Loucy (cell line): ENCODE measurements at regions not wholly inside any gene's neighbourhood (a gene's known extent, or its start where the extent isn't known, plus 50 kb on each side); places are given as distances from the start of the nearest gene placed in this dataset.

Experiments used
- CTCF ChIP-seq: fragments of 200-600 bp; sonication (generic); conservative IDR thresholded peaks from 2 replicates; pipeline ENCODE4 v1.5.1; 2014; ENCODE audit warnings: mild to moderate bottlenecking, antibody characterized with exemption, low read length
- EZH2phosphoT487 ChIP-seq: fragments of 200-600 bp; IDR thresholded peaks from 2 replicates; pipeline ENCODE4 v1.6.1; 2018; ENCODE audit warnings: antibody characterized with exemption, mild to moderate bottlenecking, moderate library complexity, borderline replicate concordance

DNA sequence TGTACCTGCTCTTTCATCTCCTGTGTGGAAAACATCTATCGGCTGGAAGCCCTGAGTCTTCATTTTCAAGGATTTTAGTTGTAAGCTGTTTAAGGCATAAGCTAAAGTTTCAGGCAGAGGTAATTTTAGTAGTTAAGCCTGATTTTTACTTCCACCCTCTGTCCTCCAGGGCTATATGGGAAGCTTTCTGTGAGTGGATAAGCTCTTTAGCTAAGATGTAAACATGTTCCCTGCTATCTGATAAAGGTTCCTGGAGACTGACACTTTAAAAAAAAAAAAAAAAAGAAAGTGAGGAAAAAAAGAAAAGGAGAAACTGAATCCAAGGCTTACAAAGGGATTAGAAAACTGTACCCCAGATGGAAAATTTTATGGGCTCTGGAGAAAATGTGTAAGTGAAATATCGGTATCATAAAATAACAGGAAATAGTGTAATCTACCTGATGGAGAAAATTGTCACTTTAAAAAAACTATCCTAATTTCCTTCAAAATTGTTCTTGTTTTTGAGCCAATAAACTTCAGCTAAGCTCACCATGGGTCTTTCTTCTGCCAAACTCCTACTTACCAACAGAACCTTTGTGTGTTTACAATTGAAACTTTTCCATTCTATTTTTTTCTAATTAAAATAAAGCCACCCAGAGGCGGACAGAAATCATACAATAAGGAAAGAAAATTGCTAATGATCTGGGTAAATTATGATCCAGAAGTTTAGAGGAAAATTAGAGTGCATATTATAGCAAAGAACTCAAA lies 180.5 kb downstream of the TGFB2 start:
- TF ChIP-seq CTCF (no peak), EZH2phosphoT487 (no peak)
